ENCODE measurements at regions not wholly inside any gene's neighbourhood (a gene's known extent, or its start where the extent isn't known, plus 50 kb on each side); places are given as distances from the start of the nearest gene placed in this dataset.

GRCh38 chr6:9708600-9708999 is 706.3 kb downstream of the TFAP2A start:
- no peaks in the 10 kb centered on the region for H3K27me3 ChIP-seq (ENCODE audit: low read depth)
- no peak for DNase-seq
- intact Hi-C loops (cut with micrococcal nuclease): no loop called here
- no peaks in the 10 kb centered on the region for H3K4me1 ChIP-seq
- H3K9me3 ChIP-seq (replicated peaks): no peaks in the 10 kb centered on the region
- no peak for TF ChIP-seq CTCF (IDR thresholded peaks at IDR 0.05; ENCODE audit: borderline replicate concordance)
- no peak overlapping the region for H3K4me3 ChIP-seq
- no peak overlapping the region for H3K27ac ChIP-seq (replicated peaks)
- no peaks in the 10 kb centered on the region for H3K36me3 ChIP-seq

GRCh38 chr6:9704989-9705388 is 709.9 kb downstream of the TFAP2A start:
- Histone ChIP-seq H3K4me1 (no peaks in the 10 kb centered on the region), H3K4me3 (no peak overlapping the region), H3K27ac (replicated peaks) (no peak overlapping the region), H3K36me3 (no peaks in the 10 kb centered on the region), H3K9me3 (replicated peaks) (no peaks in the 10 kb centered on the region), H3K27me3 (ENCODE audit: low read depth) (no peaks in the 10 kb centered on the region)
- no peak for TF ChIP-seq CTCF (IDR thresholded peaks at IDR 0.05; ENCODE audit: borderline replicate concordance)
- no peak for DNase-seq
- intact Hi-C loops (cut with micrococcal nuclease): no loop called here

GRCh38 chr6:9702914-9703313 is 712.0 kb downstream of the TFAP2A start:
- Histone ChIP-seq H3K27ac (replicated peaks) (no peak overlapping the region), H3K4me1 (no peaks in the 10 kb centered on the region), H3K36me3 (no peaks in the 10 kb centered on the region), H3K9me3 (replicated peaks) (no peaks in the 10 kb centered on the region), H3K4me3 (no peak overlapping the region), H3K27me3 (ENCODE audit: low read depth) (no peaks in the 10 kb centered on the region)
- intact Hi-C loops (cut with micrococcal nuclease): no loop called here
- no peak for DNase-seq
- TF ChIP-seq CTCF (IDR thresholded peaks at IDR 0.05; ENCODE audit: borderline replicate concordance): no peak

- no peaks in the 10 kb centered on the region for H3K27me3 ChIP-seq (ENCODE audit: low read depth)
- DNase-seq: no peak
- H3K4me1 ChIP-seq: no peaks in the 10 kb centered on the region
- no peak overlapping the region for H3K27ac ChIP-seq (replicated peaks)
- no peak overlapping the region for H3K4me3 ChIP-seq
- intact Hi-C loops (cut with micrococcal nuclease): no loop called here
- no peak for TF ChIP-seq CTCF (IDR thresholded peaks at IDR 0.05; ENCODE audit: borderline replicate concordance)
- H3K36me3 ChIP-seq: no peaks in the 10 kb centered on the region
- peaks cover 18% of the 10 kb centered on the region for H3K9me3 ChIP-seq (replicated peaks)
Measured at GRCh38 chr6:9699888-9700287, 715.0 kb downstream of the TFAP2A start.

DNA sequence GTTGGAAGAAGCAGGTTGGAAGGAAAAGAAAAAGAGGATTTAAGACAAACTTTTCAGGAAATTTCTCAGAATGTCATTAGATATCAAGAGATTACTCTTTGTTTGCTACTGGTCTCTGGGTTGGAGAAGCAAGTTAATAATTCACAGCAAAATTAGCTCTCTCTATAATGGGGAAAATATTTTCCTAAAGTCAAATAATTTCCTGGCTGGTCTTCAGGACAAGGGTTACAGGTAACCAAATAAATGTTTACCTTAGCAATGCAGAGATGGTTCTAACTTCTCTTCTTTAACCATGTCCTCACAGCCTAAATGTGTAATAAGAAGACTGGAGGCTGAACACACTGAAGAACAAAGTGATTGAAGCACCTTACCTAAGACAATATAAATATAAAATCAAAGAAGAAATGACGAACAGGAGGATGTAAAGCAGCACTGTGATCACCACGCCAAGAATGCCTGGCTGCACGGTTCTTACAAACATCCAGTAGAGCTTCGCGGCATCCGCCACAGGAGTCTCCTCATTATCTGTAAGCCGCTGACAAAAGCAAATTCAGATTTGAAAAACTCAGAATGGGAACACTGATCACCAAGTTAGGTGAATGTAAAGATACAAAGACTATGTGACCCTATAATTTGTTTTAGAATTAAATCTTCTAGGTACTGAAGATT is 717.5 kb downstream of the TFAP2A start:
- TF ChIP-seq CTCF (IDR thresholded peaks at IDR 0.05; ENCODE audit: borderline replicate concordance): no peak
- Histone ChIP-seq H3K4me1 (no peaks in the 10 kb centered on the region), H3K27ac (replicated peaks) (no peak overlapping the region), H3K4me3 (no peak overlapping the region), H3K36me3 (no peaks in the 10 kb centered on the region), H3K27me3 (ENCODE audit: low read depth) (no peaks in the 10 kb centered on the region), H3K9me3 (replicated peaks) (peaks cover 20% of the 10 kb centered on the region)
- intact Hi-C loops (cut with micrococcal nuclease): no loop called here
- no peak for DNase-seq

Data from left ventricle myocardium inferior (tissue), 1 donor.